Activated naive CD4-positive, alpha-beta T cell treated with anti-CD3 and anti-CD28 coated beads, Interleukin-2, amount 10 ng/mL, durations not matched to agents 7 days and 5 days (primary cell): ENCODE measurements at regions not wholly inside any gene's neighbourhood (a gene's known extent, or its start where the extent isn't known, plus 50 kb on each side); places are given as distances from the start of the nearest gene placed in this dataset.
"Not testable (repeated sequence)": the region's sequence is repeated elsewhere in the genome, so short reads cannot be mapped to it uniquely, and the experiment has no call there.

ENCODE experiments used
- CTCF ChIA-PET: fragments of 350-600 bp; sonication (Branson Sonifier 250); formaldehyde crosslinking; loops from one replicate; lab custom pipeline; 2021; ENCODE audit warnings: antibody characterized with exemption; lab: Charles Lee
- DNase-seq: peaks from one replicate; pipeline ENCODE4 v3.0.0-alpha.2; 2020
- H3K27ac Mint-ChIP-seq: one replicate; pipeline ENCODE4 v1.8.0; 2021; ENCODE audit warnings: mild to moderate bottlenecking, moderate library complexity, mixed read lengths
- H3K27me3 Mint-ChIP-seq: one replicate; pipeline ENCODE4 v1.8.0; 2021; ENCODE audit warnings: mild to moderate bottlenecking, mixed read lengths
- H3K36me3 Mint-ChIP-seq: one replicate; pipeline ENCODE4 v1.8.0; 2021; ENCODE audit warnings: mixed read lengths
- H3K4me1 Mint-ChIP-seq: one replicate; pipeline ENCODE4 v1.8.0; 2021; ENCODE audit warnings: mixed read lengths
- H3K4me3 Mint-ChIP-seq: one replicate; pipeline ENCODE4 v1.8.0; 2021; ENCODE audit warnings: mild to moderate bottlenecking, moderate library complexity, mixed read lengths
- H3K9me3 Mint-ChIP-seq: one replicate; pipeline ENCODE4 v1.8.0; 2021; ENCODE audit warnings: mixed read lengths

DNA sequence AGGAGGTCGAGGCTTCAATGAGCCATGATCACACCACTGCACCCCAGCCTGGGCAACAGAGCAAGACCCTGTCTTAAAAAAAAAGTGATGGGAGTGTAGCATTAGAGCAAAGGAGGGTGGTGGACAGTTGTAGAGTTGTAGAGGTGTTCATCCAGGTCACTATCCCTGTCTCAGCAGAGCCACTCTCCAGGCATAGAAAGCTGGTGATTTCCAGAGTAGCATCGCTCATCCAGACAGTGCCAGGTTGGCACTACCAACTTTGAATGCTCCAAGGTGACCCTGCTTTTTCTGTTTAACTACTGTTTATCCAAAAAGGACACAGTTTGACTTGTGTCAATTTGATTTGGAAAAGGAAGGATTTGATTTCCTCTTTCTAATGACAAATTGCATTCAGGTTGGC lies 147.3 kb downstream of the USP46 start:
- Mint-ChIP-seq H3K9me3 (no peaks in the 10 kb centered on the region), H3K4me3 (no peak overlapping the region), H3K4me1 (no peaks in the 10 kb centered on the region), H3K27me3 (no peaks in the 10 kb centered on the region), H3K36me3 (no peaks in the 10 kb centered on the region), H3K27ac (no peak overlapping the region)
- DNase-seq: no peak
- CTCF ChIA-PET: no interaction called here

- CTCF ChIA-PET: no interaction called here
Observed at GRCh38 chr4:52512291-52512690, 146.8 kb downstream of the USP46 start.

DNA sequence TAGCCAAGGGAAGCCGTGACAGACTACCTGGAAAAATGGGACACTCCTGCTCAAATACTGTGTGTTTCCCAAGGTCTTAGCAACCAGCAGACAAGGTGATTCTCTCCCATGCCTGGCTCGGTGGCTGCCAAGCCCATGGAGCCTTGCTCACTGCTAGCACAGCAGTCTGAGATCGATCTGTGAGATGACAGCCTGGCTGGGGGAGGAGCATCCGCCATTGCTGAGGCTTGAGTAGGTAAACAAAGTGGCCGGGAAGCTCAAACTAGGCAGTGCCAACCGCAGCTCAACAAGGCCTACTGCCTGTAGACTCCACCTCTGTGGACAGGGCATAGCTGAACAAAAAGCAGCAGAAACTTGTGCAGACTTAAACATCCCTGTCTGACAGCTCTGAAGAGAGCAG lies 137.0 kb downstream of the USP46 start:
- DNase-seq, H3K27ac Mint-ChIP-seq, H3K4me1 Mint-ChIP-seq, CTCF ChIA-PET, H3K27me3 Mint-ChIP-seq, H3K4me3 Mint-ChIP-seq, H3K36me3 Mint-ChIP-seq, H3K9me3 Mint-ChIP-seq: not testable (repeated sequence)

More at GRCh38 chr4:52512291-52512690, 146.8 kb downstream of the USP46 start:
- H3K4me1 Mint-ChIP-seq: no peaks in the 10 kb centered on the region
- H3K9me3 Mint-ChIP-seq: no peaks in the 10 kb centered on the region
- H3K36me3 Mint-ChIP-seq: no peaks in the 10 kb centered on the region
- H3K4me3 Mint-ChIP-seq: no peak overlapping the region
- no peak for DNase-seq
- H3K27ac Mint-ChIP-seq: no peak overlapping the region
- no peaks in the 10 kb centered on the region for H3K27me3 Mint-ChIP-seq

GRCh38 chr4:52529983-52530382 lies 129.1 kb downstream of the USP46 start:
- H3K36me3 Mint-ChIP-seq: no peaks in the 10 kb centered on the region
- CTCF ChIA-PET: no interaction called here
- H3K4me3 Mint-ChIP-seq: no peak overlapping the region
- H3K9me3 Mint-ChIP-seq: peaks cover 6% of the 10 kb centered on the region
- H3K4me1 Mint-ChIP-seq: no peaks in the 10 kb centered on the region
- no peak overlapping the region for H3K27ac Mint-ChIP-seq
- H3K27me3 Mint-ChIP-seq: no peaks in the 10 kb centered on the region
- DNase-seq: no peak

DNA sequence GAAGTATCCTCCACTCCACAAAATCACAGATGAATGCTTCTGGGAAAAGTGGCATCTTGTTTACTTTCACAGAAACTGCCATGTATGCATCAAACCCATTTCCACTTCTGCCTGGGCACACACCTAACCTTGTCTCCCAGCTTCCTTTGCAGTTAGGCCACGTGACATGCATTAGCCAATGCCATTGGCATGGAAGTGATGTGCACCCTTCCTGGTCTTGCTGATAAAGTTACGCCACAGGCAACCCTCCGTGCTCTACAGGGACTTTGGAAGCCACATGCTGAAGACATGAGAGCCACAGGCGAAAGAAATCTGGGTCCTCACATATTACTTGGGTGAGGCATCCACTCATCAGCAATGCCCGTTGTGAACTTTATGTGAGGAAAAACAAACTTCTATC lies 123.3 kb downstream of the USP46 start:
- no peak for DNase-seq
- H3K4me3 Mint-ChIP-seq: no peak overlapping the region
- CTCF ChIA-PET: no interaction called here
- H3K9me3 Mint-ChIP-seq: peaks cover 3% of the 10 kb centered on the region
- no peaks in the 10 kb centered on the region for H3K4me1 Mint-ChIP-seq
- no peaks in the 10 kb centered on the region for H3K36me3 Mint-ChIP-seq
- no peak overlapping the region for H3K27ac Mint-ChIP-seq
- H3K27me3 Mint-ChIP-seq: no peaks in the 10 kb centered on the region
